Neural cell (in vitro differentiated cells): ENCODE measurements at regions not wholly inside any gene's neighbourhood (a gene's known extent, or its start where the extent isn't known, plus 50 kb on each side); places are given as distances from the start of the nearest gene placed in this dataset.

Source experiments
- EP300 ChIP-seq: fragments of 450-650 bp; conservative IDR thresholded peaks from 2 replicates; pipeline ENCODE4 v1.6.1; 2014; ENCODE audit warnings: antibody characterized with exemption, mild to moderate bottlenecking, moderate library complexity; ENCODE audit not compliant: poor library complexity, severe bottlenecking
- EZH2 ChIP-seq: fragments of 200-600, 300-800 bp; shearing (Covaris generic), sonication (generic); IDR thresholded peaks from 2 replicates; pipeline ENCODE4 v1.6.1; 2014; ENCODE audit warnings: antibody characterized with exemption, low read length, borderline replicate concordance, mild to moderate bottlenecking; ENCODE audit not compliant: insufficient read depth, poor library complexity, severe bottlenecking
- MXI1 ChIP-seq: fragments of 450-650 bp; conservative IDR thresholded peaks from 2 replicates; pipeline ENCODE4 v1.6.1; 2014; ENCODE audit warnings: antibody characterized with exemption, mild to moderate bottlenecking; ENCODE audit not compliant: poor library complexity, severe bottlenecking
- POLR2AphosphoS5 ChIP-seq: IDR thresholded peaks from 2 replicates; pipeline ENCODE4 v1.6.1; 2012
- SMC3 ChIP-seq: fragments of 450-650 bp; conservative IDR thresholded peaks from 2 replicates; pipeline ENCODE4 v1.6.1; 2014; ENCODE audit warnings: antibody characterized with exemption, mild to moderate bottlenecking, moderate library complexity; ENCODE audit not compliant: poor library complexity
- TAF1 ChIP-seq: IDR thresholded peaks from 2 replicates; pipeline ENCODE4 v1.6.1; 2012; ENCODE audit warnings: low read depth
- TF ChIP-seq, protein P1 (sequence below): fragments of 450-650 bp; IDR thresholded peaks from 2 replicates; pipeline ENCODE4 v1.5.1; 2014; ENCODE audit warnings: antibody characterized with exemption, mild to moderate bottlenecking, moderate library complexity; ENCODE audit not compliant: poor library complexity, severe bottlenecking
- TF ChIP-seq, protein P2 (sequence below): IDR thresholded peaks from 2 replicates; pipeline ENCODE4 v1.6.1; 2012; ENCODE audit warnings: borderline replicate concordance

DNA sequence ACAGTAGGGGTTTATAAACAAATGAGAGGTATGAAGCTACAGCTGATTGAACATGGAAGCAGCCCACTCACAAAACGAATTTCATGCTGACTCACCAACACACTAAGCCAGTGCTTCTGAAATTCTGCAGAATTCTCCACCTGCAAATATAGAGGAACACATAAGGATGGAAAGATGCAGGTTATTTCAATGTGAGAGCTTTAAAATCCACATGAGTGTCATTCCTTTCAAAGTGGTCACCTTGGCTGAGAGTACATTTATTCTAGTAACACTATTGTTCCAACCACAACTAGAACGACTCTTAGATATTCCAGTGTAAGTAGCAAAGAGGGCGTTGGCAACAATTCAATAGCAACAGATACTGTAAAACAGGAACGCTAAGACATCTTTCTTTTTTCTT, 189.9 kb upstream of the TSC22D2 start:
- no peak for TF ChIP-seq POLR2AphosphoS5
- TF ChIP-seq, protein P1, sequence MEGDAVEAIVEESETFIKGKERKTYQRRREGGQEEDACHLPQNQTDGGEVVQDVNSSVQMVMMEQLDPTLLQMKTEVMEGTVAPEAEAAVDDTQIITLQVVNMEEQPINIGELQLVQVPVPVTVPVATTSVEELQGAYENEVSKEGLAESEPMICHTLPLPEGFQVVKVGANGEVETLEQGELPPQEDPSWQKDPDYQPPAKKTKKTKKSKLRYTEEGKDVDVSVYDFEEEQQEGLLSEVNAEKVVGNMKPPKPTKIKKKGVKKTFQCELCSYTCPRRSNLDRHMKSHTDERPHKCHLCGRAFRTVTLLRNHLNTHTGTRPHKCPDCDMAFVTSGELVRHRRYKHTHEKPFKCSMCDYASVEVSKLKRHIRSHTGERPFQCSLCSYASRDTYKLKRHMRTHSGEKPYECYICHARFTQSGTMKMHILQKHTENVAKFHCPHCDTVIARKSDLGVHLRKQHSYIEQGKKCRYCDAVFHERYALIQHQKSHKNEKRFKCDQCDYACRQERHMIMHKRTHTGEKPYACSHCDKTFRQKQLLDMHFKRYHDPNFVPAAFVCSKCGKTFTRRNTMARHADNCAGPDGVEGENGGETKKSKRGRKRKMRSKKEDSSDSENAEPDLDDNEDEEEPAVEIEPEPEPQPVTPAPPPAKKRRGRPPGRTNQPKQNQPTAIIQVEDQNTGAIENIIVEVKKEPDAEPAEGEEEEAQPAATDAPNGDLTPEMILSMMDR = no peak
- TF ChIP-seq EZH2 = no peak
- TF ChIP-seq EP300 = no peak
- TF ChIP-seq TAF1 = no peak
- TF ChIP-seq, protein P2, sequence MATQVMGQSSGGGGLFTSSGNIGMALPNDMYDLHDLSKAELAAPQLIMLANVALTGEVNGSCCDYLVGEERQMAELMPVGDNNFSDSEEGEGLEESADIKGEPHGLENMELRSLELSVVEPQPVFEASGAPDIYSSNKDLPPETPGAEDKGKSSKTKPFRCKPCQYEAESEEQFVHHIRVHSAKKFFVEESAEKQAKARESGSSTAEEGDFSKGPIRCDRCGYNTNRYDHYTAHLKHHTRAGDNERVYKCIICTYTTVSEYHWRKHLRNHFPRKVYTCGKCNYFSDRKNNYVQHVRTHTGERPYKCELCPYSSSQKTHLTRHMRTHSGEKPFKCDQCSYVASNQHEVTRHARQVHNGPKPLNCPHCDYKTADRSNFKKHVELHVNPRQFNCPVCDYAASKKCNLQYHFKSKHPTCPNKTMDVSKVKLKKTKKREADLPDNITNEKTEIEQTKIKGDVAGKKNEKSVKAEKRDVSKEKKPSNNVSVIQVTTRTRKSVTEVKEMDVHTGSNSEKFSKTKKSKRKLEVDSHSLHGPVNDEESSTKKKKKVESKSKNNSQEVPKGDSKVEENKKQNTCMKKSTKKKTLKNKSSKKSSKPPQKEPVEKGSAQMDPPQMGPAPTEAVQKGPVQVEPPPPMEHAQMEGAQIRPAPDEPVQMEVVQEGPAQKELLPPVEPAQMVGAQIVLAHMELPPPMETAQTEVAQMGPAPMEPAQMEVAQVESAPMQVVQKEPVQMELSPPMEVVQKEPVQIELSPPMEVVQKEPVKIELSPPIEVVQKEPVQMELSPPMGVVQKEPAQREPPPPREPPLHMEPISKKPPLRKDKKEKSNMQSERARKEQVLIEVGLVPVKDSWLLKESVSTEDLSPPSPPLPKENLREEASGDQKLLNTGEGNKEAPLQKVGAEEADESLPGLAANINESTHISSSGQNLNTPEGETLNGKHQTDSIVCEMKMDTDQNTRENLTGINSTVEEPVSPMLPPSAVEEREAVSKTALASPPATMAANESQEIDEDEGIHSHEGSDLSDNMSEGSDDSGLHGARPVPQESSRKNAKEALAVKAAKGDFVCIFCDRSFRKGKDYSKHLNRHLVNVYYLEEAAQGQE = no peak
- TF ChIP-seq MXI1 = no peak
- no peak for TF ChIP-seq SMC3
